GM12874 (cell line): ENCODE measurements at regions not wholly inside any gene's neighbourhood (a gene's known extent, or its start where the extent isn't known, plus 50 kb on each side); places are given as distances from the start of the nearest gene placed in this dataset.

ENCODE experiments used
- TF ChIP-seq, protein P1 (sequence below): IDR thresholded peaks from 2 replicates; pipeline ENCODE4 v1.5.1; 2011; ENCODE audit warnings: low read depth, mild to moderate bottlenecking, control low read depth, low read length, moderate library complexity; ENCODE audit not compliant: insufficient read depth

DNA sequence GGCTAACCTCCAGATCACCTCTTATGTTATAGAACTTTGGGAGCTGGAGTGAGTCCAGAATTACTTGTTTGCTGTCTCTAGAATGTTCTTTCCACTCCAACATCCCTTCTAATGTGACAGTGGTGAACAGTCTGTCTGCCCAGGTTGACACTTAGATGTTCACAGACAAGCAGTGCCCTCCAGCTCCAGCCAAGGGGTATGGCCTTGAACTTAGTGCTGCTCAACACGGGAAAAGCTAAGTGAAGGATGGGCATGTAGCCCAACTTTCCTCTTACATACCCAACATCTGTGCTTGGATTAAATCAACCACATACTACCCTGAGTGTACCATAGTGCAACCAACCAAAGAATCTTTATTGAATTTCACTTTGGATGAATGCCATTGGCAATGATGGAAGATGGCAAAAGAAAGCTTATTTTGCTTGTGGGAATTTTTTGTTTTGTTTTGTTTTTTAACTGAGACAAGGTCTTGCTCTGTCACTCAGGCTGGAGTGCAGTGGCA lies 201.2 kb downstream of the NXNL2 start:
- TF ChIP-seq, protein P1, sequence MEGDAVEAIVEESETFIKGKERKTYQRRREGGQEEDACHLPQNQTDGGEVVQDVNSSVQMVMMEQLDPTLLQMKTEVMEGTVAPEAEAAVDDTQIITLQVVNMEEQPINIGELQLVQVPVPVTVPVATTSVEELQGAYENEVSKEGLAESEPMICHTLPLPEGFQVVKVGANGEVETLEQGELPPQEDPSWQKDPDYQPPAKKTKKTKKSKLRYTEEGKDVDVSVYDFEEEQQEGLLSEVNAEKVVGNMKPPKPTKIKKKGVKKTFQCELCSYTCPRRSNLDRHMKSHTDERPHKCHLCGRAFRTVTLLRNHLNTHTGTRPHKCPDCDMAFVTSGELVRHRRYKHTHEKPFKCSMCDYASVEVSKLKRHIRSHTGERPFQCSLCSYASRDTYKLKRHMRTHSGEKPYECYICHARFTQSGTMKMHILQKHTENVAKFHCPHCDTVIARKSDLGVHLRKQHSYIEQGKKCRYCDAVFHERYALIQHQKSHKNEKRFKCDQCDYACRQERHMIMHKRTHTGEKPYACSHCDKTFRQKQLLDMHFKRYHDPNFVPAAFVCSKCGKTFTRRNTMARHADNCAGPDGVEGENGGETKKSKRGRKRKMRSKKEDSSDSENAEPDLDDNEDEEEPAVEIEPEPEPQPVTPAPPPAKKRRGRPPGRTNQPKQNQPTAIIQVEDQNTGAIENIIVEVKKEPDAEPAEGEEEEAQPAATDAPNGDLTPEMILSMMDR = no peak

DNA sequence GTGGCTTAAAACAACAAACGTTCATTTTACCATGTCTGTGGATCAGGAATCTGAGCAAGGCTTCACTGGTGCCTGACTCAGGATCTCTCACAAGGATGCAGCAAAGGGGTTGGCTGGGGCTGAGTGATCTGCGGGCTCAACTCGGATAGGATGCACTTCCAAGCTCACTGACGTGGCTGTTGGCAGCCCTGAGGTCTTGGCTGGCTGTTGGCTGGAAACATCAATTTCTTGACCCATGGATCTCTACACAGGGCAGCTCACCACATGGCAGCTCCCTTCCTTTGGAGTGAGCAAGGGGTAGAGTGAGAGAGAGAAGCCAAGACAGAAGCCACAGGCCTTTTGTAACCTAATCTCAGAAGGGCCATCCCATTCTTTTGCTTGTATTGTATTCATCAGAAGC lies 202.1 kb downstream of the NXNL2 start:
- TF ChIP-seq, protein P1 = no peak

GRCh38 chr9:88737876-88738275 lies 202.9 kb downstream of the NXNL2 start:
- TF ChIP-seq, protein P1 = no peak

- TF ChIP-seq, protein P1 = no peak
These were observed 203.7 kb downstream of the NXNL2 start for GRCh38 chr9:88738709-88739108.

DNA sequence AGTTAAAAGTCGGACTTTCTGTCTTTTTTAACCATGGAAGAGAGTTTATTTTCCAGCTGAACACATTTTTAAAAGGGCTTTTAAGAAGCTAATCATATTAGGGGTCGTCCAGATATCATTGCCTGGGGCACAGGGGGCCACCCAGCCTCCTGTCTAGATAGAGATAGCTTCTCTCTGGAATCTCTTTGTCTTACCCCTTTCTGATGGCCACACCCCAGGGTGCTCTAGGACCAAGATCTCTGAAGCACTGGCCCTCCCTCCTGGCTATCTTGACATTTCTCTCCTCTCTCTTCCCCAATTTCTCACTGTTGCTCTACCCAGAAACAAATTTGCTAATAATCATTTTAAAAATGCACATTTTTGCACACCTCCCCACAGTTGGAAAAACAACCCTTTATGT lies 204.4 kb downstream of the NXNL2 start:
- TF ChIP-seq, protein P1 = no peak

DNA sequence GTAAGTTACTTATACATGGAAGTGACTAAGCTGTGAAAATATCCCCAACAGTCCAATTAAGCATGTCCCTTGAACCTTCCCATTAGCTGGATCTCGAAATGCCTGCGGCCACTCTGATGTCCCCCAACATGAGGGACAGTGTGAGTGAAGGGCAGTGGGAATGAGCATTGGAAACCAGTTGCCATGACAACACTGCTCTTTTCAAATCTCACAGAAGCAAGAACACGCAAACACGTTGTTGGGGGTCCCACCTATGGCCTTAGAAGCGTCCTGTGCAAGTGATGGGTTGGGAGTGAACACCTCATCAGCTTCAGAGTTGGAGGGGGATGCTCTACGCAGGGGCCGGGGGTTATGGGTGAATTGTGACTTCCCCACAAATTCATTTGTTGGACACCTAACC lies 205.9 kb downstream of the NXNL2 start:
- TF ChIP-seq, protein P1 = no peak

GRCh38 chr9:88741335-88741734 lies 206.4 kb downstream of the NXNL2 start:
- TF ChIP-seq, protein P1 = peak; percentile 44; the same call in 1 of the 2 replicates

DNA sequence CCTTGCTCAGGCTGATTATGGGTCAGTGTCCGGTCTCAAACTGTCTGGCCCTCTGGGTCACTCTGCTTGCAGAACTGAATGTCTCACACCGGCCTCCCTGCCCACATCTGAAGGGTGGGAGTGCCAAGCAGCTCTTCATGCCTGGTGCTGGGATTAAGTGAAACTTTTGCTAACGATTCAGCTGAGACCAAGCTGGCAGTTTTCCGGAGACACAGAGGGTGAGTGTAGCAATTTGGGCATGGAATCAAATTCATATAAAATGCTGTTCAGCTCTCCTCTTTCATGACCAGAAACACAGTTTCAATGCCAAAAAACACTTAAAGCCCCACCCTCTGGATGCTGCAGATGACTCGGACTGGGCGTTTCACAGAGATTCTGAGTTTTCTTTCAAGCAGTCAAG lies 207.5 kb downstream of the NXNL2 start:
- TF ChIP-seq, protein P1 = no peak
